AG09319 (cell line): ENCODE measurements at regions not wholly inside any gene's neighbourhood (a gene's known extent, or its start where the extent isn't known, plus 50 kb on each side); places are given as distances from the start of the nearest gene placed in this dataset.
"Not testable (repeated sequence)": the region's sequence is repeated elsewhere in the genome, so short reads cannot be mapped to it uniquely, and the experiment has no call there.

Experiments
- DNase-seq: peaks from one replicate; pipeline ENCODE4 v3.0.0-alpha.2; 2010; ENCODE audit warnings: low read depth; ENCODE audit errors: extremely low read depth
- CTCF ChIP-seq: IDR thresholded peaks from 2 replicates; pipeline ENCODE4 v1.5.1; 2011; ENCODE audit warnings: low read depth, mild to moderate bottlenecking, inconsistent platforms, low read length, moderate library complexity

DNA sequence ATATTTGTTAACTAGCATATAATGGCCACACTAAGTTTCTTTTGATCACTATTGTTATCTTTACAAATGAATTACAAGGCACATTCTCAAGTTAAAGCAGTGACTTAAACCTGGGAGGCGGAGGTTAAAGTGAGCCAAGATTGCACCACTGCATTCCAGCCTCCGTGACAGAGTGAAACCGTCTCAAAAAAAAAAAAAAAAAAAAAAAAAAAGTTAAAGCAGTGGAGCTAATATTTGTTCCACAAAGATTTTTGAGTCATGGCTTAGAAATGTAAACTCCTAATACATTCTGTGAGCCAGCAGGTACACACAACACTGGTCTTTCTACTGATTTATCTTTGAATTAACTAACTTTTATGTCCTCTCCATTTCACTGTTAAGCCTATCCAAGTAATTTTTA is 221.7 kb upstream of the HTR1E start:
- no peak for TF ChIP-seq CTCF
- DNase-seq = no peak

- TF ChIP-seq CTCF = no peak
- DNase-seq = no peak
Measured at GRCh38 chr6:86712039-86712438, 225.3 kb upstream of the HTR1E start.

GRCh38 chr6:86707545-86708120 is 229.7 kb upstream of the HTR1E start:
- DNase-seq = no peak
- TF ChIP-seq CTCF = no peak

GRCh38 chr6:86706449-86706848 is 230.9 kb upstream of the HTR1E start:
- no peak for TF ChIP-seq CTCF
- no peak for DNase-seq

GRCh38 chr6:86701228-86701627 is 236.1 kb upstream of the HTR1E start:
- DNase-seq = not testable (repeated sequence)

DNA sequence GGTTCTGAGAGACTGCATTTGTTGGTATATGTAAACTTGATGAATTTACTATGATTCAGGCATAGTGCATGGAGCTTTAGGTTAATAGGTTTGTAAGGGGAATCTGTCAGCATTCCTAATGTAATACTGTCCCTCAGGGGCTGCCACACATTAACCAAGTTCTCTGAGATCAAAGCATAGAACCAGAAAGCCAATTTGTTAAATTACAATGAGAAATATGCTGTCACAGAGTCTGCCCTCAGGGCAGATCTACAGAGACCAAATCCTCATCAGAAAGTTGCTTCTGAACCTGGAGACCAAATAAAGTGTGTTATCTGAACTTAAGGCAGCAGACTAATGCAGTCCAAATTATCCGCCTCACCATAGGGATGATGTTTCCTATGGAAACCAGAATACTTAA is 250.8 kb upstream of the HTR1E start:
- no peak for TF ChIP-seq CTCF

DNA sequence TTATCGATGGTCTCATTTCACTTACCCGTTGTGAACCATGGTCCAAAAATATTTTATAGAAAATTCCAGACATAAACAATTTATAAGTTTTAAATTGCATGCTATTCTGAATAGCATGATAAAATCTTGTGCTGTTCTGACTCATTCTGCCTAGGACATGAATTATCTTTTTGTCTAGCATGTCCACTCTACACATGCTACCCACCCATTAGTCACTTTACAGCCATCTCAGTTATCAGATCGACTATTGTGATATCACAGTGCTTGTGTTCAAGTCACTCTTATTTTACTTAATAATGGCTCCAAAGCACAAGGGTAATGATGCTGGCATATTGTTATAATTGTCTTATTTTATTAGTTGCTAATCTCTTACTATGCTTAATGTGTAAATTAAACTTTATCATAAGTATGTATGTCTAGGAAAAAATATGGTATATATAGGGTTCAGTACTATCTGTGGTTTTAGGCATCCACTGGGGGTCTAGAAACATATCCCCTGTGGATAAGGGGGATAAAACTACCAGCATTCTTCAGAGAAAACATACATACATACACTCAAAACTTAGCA is 252.0 kb upstream of the HTR1E start:
- no peak for DNase-seq
- TF ChIP-seq CTCF = no peak

More for the DNA sequence above, 250.8 kb upstream of the HTR1E start:
- no peak for DNase-seq
